GM23248 (cell line): ENCODE measurements at regions not wholly inside any gene's neighbourhood (a gene's known extent, or its start where the extent isn't known, plus 50 kb on each side); places are given as distances from the start of the nearest gene placed in this dataset.

Source experiments
- DNase-seq: peaks from one replicate; pipeline ENCODE4 v3.0.0-alpha.2; 2015
- H2AFZ ChIP-seq: fragments of 200-600 bp; sonication (generic); 2 replicates; pipeline ENCODE4 v1.6.1; 2016; ENCODE audit warnings: antibody characterized with exemption
- H3F3A ChIP-seq: fragments of 200-600 bp; sonication (generic); 2 replicates; pipeline ENCODE4 v1.6.1; 2016; ENCODE audit warnings: mild to moderate bottlenecking, antibody characterized with exemption, mixed run types; ENCODE audit not compliant: insufficient read depth
- H3K27ac ChIP-seq: fragments of 200-600 bp; sonication (generic); 2 replicates; pipeline ENCODE4 v1.5.1; 2016; ENCODE audit warnings: mild to moderate bottlenecking
- H3K27me3 ChIP-seq: fragments of 200-600 bp; sonication (generic); replicated peaks from 2 replicates; pipeline ENCODE4 v1.6.1; 2016; ENCODE audit warnings: mild to moderate bottlenecking; ENCODE audit not compliant: insufficient read depth
- H3K36me3 ChIP-seq: fragments of 200-600 bp; sonication (generic); 2 replicates; pipeline ENCODE4 v1.6.1; 2016; ENCODE audit warnings: low read depth, mild to moderate bottlenecking
- H3K4me1 ChIP-seq: fragments of 200-600 bp; sonication (generic); 2 replicates; pipeline ENCODE4 v1.6.1; 2016; ENCODE audit warnings: mild to moderate bottlenecking; ENCODE audit not compliant: insufficient read depth
- H3K4me2 ChIP-seq: fragments of 200-600 bp; sonication (generic); one replicate; pipeline ENCODE4 v1.6.1; 2016; ENCODE audit warnings: mild to moderate bottlenecking; ENCODE audit not compliant: unreplicated experiment
- H3K4me3 ChIP-seq: fragments of 200-600 bp; sonication (generic); 2 replicates; pipeline ENCODE4 v1.5.1; 2016; ENCODE audit warnings: mild to moderate bottlenecking
- H3K79me2 ChIP-seq: fragments of 200-600 bp; sonication (generic); 2 replicates; pipeline ENCODE4 v1.6.1; 2016; ENCODE audit warnings: mild to moderate bottlenecking; ENCODE audit not compliant: insufficient read depth
- H3K9ac ChIP-seq: fragments of 200-600 bp; sonication (generic); 2 replicates; pipeline ENCODE4 v1.6.1; 2016; ENCODE audit warnings: mild to moderate bottlenecking
- H3K9me2 ChIP-seq: fragments of 200-600 bp; sonication (generic); 2 replicates; pipeline ENCODE4 v1.6.1; 2016; ENCODE audit warnings: mixed run types, mild to moderate bottlenecking, moderate library complexity; ENCODE audit not compliant: insufficient read depth
- H3K9me3 ChIP-seq: fragments of 200-600 bp; sonication (generic); one replicate; pipeline ENCODE4 v1.6.1; 2017; ENCODE audit warnings: low read depth
- H4K20me1 ChIP-seq: fragments of 200-600 bp; sonication (generic); 2 replicates; pipeline ENCODE4 v1.6.0; 2016; ENCODE audit not compliant: insufficient read depth
- EZH2 ChIP-seq: fragments of 200-600 bp; sonication (generic); IDR thresholded peaks from 2 replicates; pipeline ENCODE4 v1.6.1; 2018; ENCODE audit warnings: antibody characterized with exemption, mild to moderate bottlenecking; ENCODE audit not compliant: insufficient read depth, poor library complexity, severe bottlenecking
- EZH2phosphoT487 ChIP-seq: fragments of 200-600 bp; sonication (generic); IDR thresholded peaks from 2 replicates; pipeline ENCODE4 v1.6.1; 2018; ENCODE audit warnings: antibody characterized with exemption, moderate library complexity, mild to moderate bottlenecking, low read depth; ENCODE audit not compliant: insufficient read depth
- WGBS, 2 experiments: methylation state at CpG; one replicate each; pipeline ENCODE4 v1.1.6; 2015 to 2017; ENCODE audit warnings: low lambda C conversion rate in 2 of 2, low coverage in 1 of 2; ENCODE audit errors: missing lambda C conversion rate in 2 of 2; 5-methylcytosine and 5-hydroxymethylcytosine counted together
- in situ Hi-C: fragments of 300-500 bp; cut with MboI; formaldehyde crosslinking; loops from 2 replicates; pipeline ENCODE4 v1.15.0; 2020

DNA sequence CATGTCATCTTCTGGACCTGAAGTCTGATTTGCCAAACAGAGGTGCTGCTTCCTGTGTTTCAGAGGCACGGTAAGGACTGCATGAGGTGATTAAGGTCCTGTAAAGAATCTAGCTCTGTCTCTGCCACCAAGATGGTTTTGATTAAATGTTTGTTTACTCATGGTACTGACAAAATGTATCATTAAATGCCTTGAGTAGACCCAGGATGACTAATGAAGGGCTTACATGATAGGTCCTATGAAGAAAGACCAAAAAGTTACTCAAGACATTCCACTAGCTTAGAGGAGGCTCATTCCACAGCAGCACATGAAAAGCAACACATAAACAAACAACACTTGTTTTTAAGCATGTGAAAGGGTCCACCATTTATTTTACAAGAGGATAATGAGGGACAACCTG lies 100.9 kb downstream of the BOD1 start:
- Histone ChIP-seq H3K27ac (peak overlapping the region; percentile 64), H3K27me3 (no peaks in the 10 kb centered on the region), H3K9me2 (no peaks in the 10 kb centered on the region), H3K36me3 (no peaks in the 10 kb centered on the region), H3F3A (peaks cover 36% of the 10 kb centered on the region), H3K79me2 (no peaks in the 10 kb centered on the region), H3K9ac (peak overlapping the region; percentile 12; the same call in 1 of the 2 replicates), H3K4me3 (no peak overlapping the region), H4K20me1 (no peaks in the 10 kb centered on the region), H2AFZ (no peak overlapping the region), H3K4me2 (peak overlapping the region; percentile 12), H3K4me1 (peaks cover 31% of the 10 kb centered on the region), H3K9me3 (no peaks in the 10 kb centered on the region)
- in situ Hi-C loops: no loop called here
- peak; percentile 97 for DNase-seq
- WGBS, 2 experiments: 0 to 3% methylated on average over 1 of the region's 1 CpG
- no peak for TF ChIP-seq EZH2

DNA sequence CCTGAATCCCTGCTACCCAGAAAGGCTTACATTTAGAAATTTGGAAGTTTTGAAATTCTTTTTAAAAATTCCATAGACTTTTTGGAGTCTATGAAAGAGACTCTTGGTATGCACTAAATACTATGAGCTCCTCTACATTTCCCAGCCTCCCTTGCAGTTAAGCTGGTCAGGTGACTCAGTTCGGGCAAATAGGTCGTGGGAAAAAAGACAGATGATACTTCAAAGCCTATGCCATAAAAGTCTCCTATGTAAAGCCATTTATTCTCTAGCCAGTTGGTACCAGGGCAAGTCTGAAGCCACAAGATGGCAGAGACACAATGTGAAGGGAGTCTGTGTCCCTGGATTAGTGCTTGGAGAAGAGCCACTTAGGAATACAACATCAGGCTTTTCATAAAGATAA lies 101.8 kb downstream of the BOD1 start:
- H3K9ac ChIP-seq: no peak overlapping the region
- H3F3A ChIP-seq: peaks cover 36% of the 10 kb centered on the region
- no peaks in the 10 kb centered on the region for H3K36me3 ChIP-seq
- no peaks in the 10 kb centered on the region for H3K27me3 ChIP-seq
- TF ChIP-seq EZH2 (no peak), EZH2phosphoT487 (no peak)
- no peaks in the 10 kb centered on the region for H4K20me1 ChIP-seq
- WGBS, 2 experiments: 90 to 92% methylated on average over 2 of the region's 2 CpGs
- no peaks in the 10 kb centered on the region for H3K9me2 ChIP-seq
- DNase-seq: peak; percentile 44
- peaks cover 31% of the 10 kb centered on the region for H3K4me1 ChIP-seq
- H3K4me2 ChIP-seq: no peak overlapping the region
- H3K4me3 ChIP-seq: no peak overlapping the region
- H3K27ac ChIP-seq: peak overlapping the region; percentile 64; the same call in 1 of the 2 replicates
- in situ Hi-C loops: no loop called here
- H3K79me2 ChIP-seq: no peaks in the 10 kb centered on the region
- H3K9me3 ChIP-seq: no peaks in the 10 kb centered on the region
- H2AFZ ChIP-seq: no peak overlapping the region

DNA sequence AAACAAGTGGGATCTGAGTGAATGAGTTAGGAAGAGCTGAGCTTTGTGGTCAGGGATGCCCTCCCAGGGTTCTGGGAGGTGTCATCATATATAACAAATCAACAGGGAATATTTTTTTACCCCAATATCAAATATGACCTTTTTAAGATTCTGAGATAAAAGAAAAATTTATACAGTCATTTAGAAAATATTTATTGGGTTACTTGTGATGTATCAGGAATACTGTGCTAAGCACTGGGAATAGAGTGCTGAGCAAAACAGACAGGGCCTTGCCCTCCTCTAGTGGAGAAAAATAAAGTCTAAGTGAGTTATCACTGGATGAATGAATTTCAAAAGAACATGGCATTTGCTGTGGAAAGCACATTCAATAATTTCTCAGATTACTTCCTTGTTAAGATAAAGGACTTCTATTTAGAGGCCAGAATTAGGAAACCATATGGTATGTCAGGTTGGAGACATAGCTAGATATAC lies 102.9 kb downstream of the BOD1 start:
- Histone ChIP-seq H3K9me3 (no peaks in the 10 kb centered on the region), H3K27me3 (no peaks in the 10 kb centered on the region), H3F3A (peaks cover 36% of the 10 kb centered on the region), H3K4me2 (no peak overlapping the region), H3K79me2 (no peaks in the 10 kb centered on the region), H3K4me1 (peaks cover 31% of the 10 kb centered on the region), H3K9me2 (no peaks in the 10 kb centered on the region), H2AFZ (0 out of 2 replicates have a peak overlapping the region, but pooled peaks have one; percentile 5), H3K9ac (peak overlapping the region; percentile 22; the same call in 1 of the 2 replicates), H3K4me3 (no peak overlapping the region), H3K36me3 (no peaks in the 10 kb centered on the region), H3K27ac (peak overlapping the region; percentile 43), H4K20me1 (no peaks in the 10 kb centered on the region)
- no peak for TF ChIP-seq EZH2
- TF ChIP-seq EZH2phosphoT487: no peak
- peak; percentile 42 for DNase-seq
- in situ Hi-C loops: no loop called here

- H3F3A ChIP-seq: peaks cover 36% of the 10 kb centered on the region
- no peak for TF ChIP-seq EZH2
- no peak for TF ChIP-seq EZH2phosphoT487
- H3K36me3 ChIP-seq: no peaks in the 10 kb centered on the region
- H2AFZ ChIP-seq: 0 out of 2 replicates have a peak overlapping the region, but pooled peaks have one; percentile 5
- no peaks in the 10 kb centered on the region for H4K20me1 ChIP-seq
- peak overlapping the region; percentile 43 for H3K27ac ChIP-seq
- in situ Hi-C loops: no loop called here
- H3K4me1 ChIP-seq: peaks cover 31% of the 10 kb centered on the region
- H3K9me2 ChIP-seq: no peaks in the 10 kb centered on the region
- no peak for DNase-seq
- WGBS, 2 experiments: 86% methylated on average over 5 of the region's 5 CpGs
- H3K79me2 ChIP-seq: no peaks in the 10 kb centered on the region
- H3K4me3 ChIP-seq: no peak overlapping the region
- H3K27me3 ChIP-seq: no peaks in the 10 kb centered on the region
- no peaks in the 10 kb centered on the region for H3K9me3 ChIP-seq
- H3K9ac ChIP-seq: peak overlapping the region; percentile 22; the same call in 1 of the 2 replicates
- H3K4me2 ChIP-seq: no peak overlapping the region
Observed at GRCh38 chr5:173512637-173513435, 103.6 kb downstream of the BOD1 start.

DNA sequence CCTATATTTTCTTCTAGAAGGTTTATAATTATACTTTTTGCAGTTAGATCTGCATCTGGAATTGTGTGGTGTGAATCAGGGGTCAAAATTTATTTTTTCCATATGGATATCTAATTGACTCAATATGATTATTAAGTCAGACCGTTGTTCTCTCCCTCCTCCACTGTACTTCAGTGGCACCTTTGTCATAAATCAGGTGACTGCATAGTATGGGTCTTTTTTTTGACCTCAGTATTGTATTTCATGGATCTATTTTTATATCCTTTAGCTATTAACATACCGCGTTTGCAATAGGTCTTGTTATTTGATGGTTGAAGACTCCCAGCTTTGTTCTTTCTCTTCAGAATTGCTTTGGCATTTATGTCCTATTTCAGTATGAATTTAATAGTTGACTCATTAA lies 107.4 kb downstream of the BOD1 start:
- in situ Hi-C loops: no loop called here
- Histone ChIP-seq H3K9me2 (no peaks in the 10 kb centered on the region), H3K9ac (no peak overlapping the region), H3K36me3 (no peaks in the 10 kb centered on the region), H2AFZ (no peak overlapping the region), H3K4me2 (no peak overlapping the region), H3K79me2 (no peaks in the 10 kb centered on the region), H3K4me3 (no peak overlapping the region), H3K27ac (no peak overlapping the region), H3K9me3 (no peaks in the 10 kb centered on the region), H3K27me3 (no peaks in the 10 kb centered on the region), H3K4me1 (peaks cover 15% of the 10 kb centered on the region), H4K20me1 (no peaks in the 10 kb centered on the region), H3F3A (peaks cover 16% of the 10 kb centered on the region)
- TF ChIP-seq EZH2phosphoT487 (no peak), EZH2 (no peak)
- no peak for DNase-seq
- 14 to 18% methylated on average over 3 of the region's 3 CpGs for WGBS, 2 experiments
